Calu3 (cell line): ENCODE measurements at regions not wholly inside any gene's neighbourhood (a gene's known extent, or its start where the extent isn't known, plus 50 kb on each side); places are given as distances from the start of the nearest gene placed in this dataset.

Experiments
- BruUV-seq: library from RNA; stranded (reverse); fragments of 400-500 nt; replicated peaks from 2 replicates; lab custom pipeline; 2021; lab: Mats Ljungman, UMichigan
- CTCF ChIA-PET: fragments of 300-600 bp; sonication (Branson Sonifier 250); formaldehyde crosslinking; loops from one replicate; lab custom pipeline; 2022; ENCODE audit warnings: antibody characterized with exemption; lab: Charles Lee
- DNase-seq: peaks from one replicate; pipeline ENCODE4 v3.0.0; 2022
- H3K27ac Mint-ChIP-seq: one replicate; pipeline ENCODE4 v1.8.0; 2022; ENCODE audit warnings: mixed read lengths; ENCODE audit not compliant: unreplicated experiment
- H3K27me3 Mint-ChIP-seq: one replicate; pipeline ENCODE4 v1.8.0; 2022; ENCODE audit warnings: mixed read lengths; ENCODE audit not compliant: unreplicated experiment
- H3K36me3 Mint-ChIP-seq: one replicate; pipeline ENCODE4 v1.8.0; 2022; ENCODE audit warnings: mild to moderate bottlenecking, moderate library complexity, mixed read lengths; ENCODE audit not compliant: insufficient read depth, unreplicated experiment
- H3K4me1 Mint-ChIP-seq: one replicate; pipeline ENCODE4 v1.8.0; 2022; ENCODE audit warnings: mild to moderate bottlenecking, low read depth, mixed read lengths; ENCODE audit not compliant: unreplicated experiment
- H3K4me3 Mint-ChIP-seq: one replicate; pipeline ENCODE4 v1.8.0; 2022; ENCODE audit warnings: mild to moderate bottlenecking, low read depth, moderate library complexity, mixed read lengths; ENCODE audit not compliant: unreplicated experiment
- H3K9me3 Mint-ChIP-seq: one replicate; pipeline ENCODE4 v1.8.0; 2022; ENCODE audit warnings: low read depth, mixed read lengths; ENCODE audit not compliant: unreplicated experiment
- CTCF ChIP-seq: fragments of 200-600 bp; IDR thresholded peaks from one replicate; pipeline ENCODE4 v1.8.0; 2022; ENCODE audit warnings: antibody characterized with exemption; ENCODE audit not compliant: unreplicated experiment
- intact Hi-C: fragments of 100-400 bp; cut with micrococcal nuclease; formaldehyde crosslinking; loops from one replicate; pipeline ENCODE4 v1.10.0; 2022; ENCODE audit not compliant: unreplicated experiment

- Mint-ChIP-seq H3K27me3 (peaks cover 85% of the 10 kb centered on the region), H3K36me3 (no peaks in the 10 kb centered on the region), H3K4me1 (peaks cover 8% of the 10 kb centered on the region), H3K27ac (no peak overlapping the region), H3K4me3 (no peak overlapping the region), H3K9me3 (peaks cover 2% of the 10 kb centered on the region)
- BruUV-seq = no TSS peak
- no peak for DNase-seq
- CTCF ChIA-PET = interaction anchor here (0.7 kb wide), 1 partner anchor 158 kb away, joined by 7 read pairs; no protein-coding TSS in a partner anchor
- intact Hi-C loops = no loop called here
- no peak for TF ChIP-seq CTCF
Measured at GRCh38 chr22:47373648-47374272, 611.3 kb downstream of the TBC1D22A start.

- H3K4me3 Mint-ChIP-seq = no peak overlapping the region
- CTCF ChIA-PET = interaction anchor here (0.7 kb wide), 1 partner anchor 157 kb away, joined by 7 read pairs; no protein-coding TSS in a partner anchor
- intact Hi-C loops = no loop called here
- TF ChIP-seq CTCF = no peak
- H3K27me3 Mint-ChIP-seq = peaks cover 85% of the 10 kb centered on the region
- peaks cover 8% of the 10 kb centered on the region for H3K4me1 Mint-ChIP-seq
- H3K27ac Mint-ChIP-seq = no peak overlapping the region
- no peaks in the 10 kb centered on the region for H3K9me3 Mint-ChIP-seq
- no peak for DNase-seq
- no peaks in the 10 kb centered on the region for H3K36me3 Mint-ChIP-seq
- no TSS peak for BruUV-seq
Measured at GRCh38 chr22:47372596-47373385, 610.3 kb downstream of the TBC1D22A start.

- TF ChIP-seq CTCF = no peak
- no peak overlapping the region for H3K4me3 Mint-ChIP-seq
- H3K36me3 Mint-ChIP-seq = no peaks in the 10 kb centered on the region
- no peak for DNase-seq
- no peak overlapping the region for H3K27ac Mint-ChIP-seq
- BruUV-seq = no TSS peak
- H3K27me3 Mint-ChIP-seq = peaks cover 85% of the 10 kb centered on the region
- intact Hi-C loops = no loop called here
- no peaks in the 10 kb centered on the region for H3K9me3 Mint-ChIP-seq
- peaks cover 8% of the 10 kb centered on the region for H3K4me1 Mint-ChIP-seq
- CTCF ChIA-PET = no interaction called here
Measured at GRCh38 chr22:47372111-47372581, 609.7 kb downstream of the TBC1D22A start.

GRCh38 chr22:47371263-47372090 is 609.0 kb downstream of the TBC1D22A start:
- H3K4me1 Mint-ChIP-seq = peaks cover 8% of the 10 kb centered on the region
- no peaks in the 10 kb centered on the region for H3K9me3 Mint-ChIP-seq
- CTCF ChIA-PET = no interaction called here
- no peak overlapping the region for H3K27ac Mint-ChIP-seq
- no peaks in the 10 kb centered on the region for H3K36me3 Mint-ChIP-seq
- H3K27me3 Mint-ChIP-seq = peaks cover 85% of the 10 kb centered on the region
- intact Hi-C loops = no loop called here
- no peak for TF ChIP-seq CTCF
- BruUV-seq = no TSS peak
- H3K4me3 Mint-ChIP-seq = no peak overlapping the region
- no peak for DNase-seq
